ENCODE measurements at regions not wholly inside any gene's neighbourhood (a gene's known extent, or its start where the extent isn't known, plus 50 kb on each side); places are given as distances from the start of the nearest gene placed in this dataset.

- H3K4me2 ChIP-seq = no peak overlapping the region
- H3K36me3 ChIP-seq (replicated peaks; ENCODE audit: insufficient read depth, low read depth) = no peaks in the 10 kb centered on the region
- peak; percentile 59 for DNase-seq (ENCODE audit: low spot score)
- H3K9me2 ChIP-seq (replicated peaks; ENCODE audit: insufficient read depth) = no peaks in the 10 kb centered on the region
- no peak for TF ChIP-seq EZH2 (IDR thresholded peaks at IDR 0.05; ENCODE audit: borderline replicate concordance)
- no peaks in the 10 kb centered on the region for H4K20me1 ChIP-seq (ENCODE audit: insufficient read depth, poor library complexity, severe bottlenecking)
- peaks cover 7% of the 10 kb centered on the region for H3K27me3 ChIP-seq
- no peaks in the 10 kb centered on the region for H3K79me2 ChIP-seq
- no peak overlapping the region for H2AFZ ChIP-seq
- H3K9me3 ChIP-seq (ENCODE audit: low read depth) = no peaks in the 10 kb centered on the region
- peak overlapping the region; percentile 51 for H3K27ac ChIP-seq
- WGBS (ENCODE audit: low lambda C conversion rate, missing lambda C conversion rate) = 32% methylated on average over 2 of the region's 2 CpGs
- no peak overlapping the region for H3K4me3 ChIP-seq
- H3K4me1 ChIP-seq (ENCODE audit: insufficient read depth) = no peaks in the 10 kb centered on the region
Measured at GRCh38 chr16:87000001-87000400, 317.2 kb downstream of the C16orf95 start.

- no peaks in the 10 kb centered on the region for H3K27me3 ChIP-seq
- H3K79me2 ChIP-seq = no peaks in the 10 kb centered on the region
- H3K4me2 ChIP-seq = no peak overlapping the region
- no peaks in the 10 kb centered on the region for H3K36me3 ChIP-seq (replicated peaks; ENCODE audit: insufficient read depth, low read depth)
- H4K20me1 ChIP-seq (ENCODE audit: insufficient read depth, poor library complexity, severe bottlenecking) = no peaks in the 10 kb centered on the region
- TF ChIP-seq EZH2 (IDR thresholded peaks at IDR 0.05; ENCODE audit: borderline replicate concordance) (no peak), EZH2phosphoT487 (IDR thresholded peaks at IDR 0.05; ENCODE audit: low read depth, severe bottlenecking, unreplicated experiment) (no peak), CTCF (IDR thresholded peaks at IDR 0.05; ENCODE audit: poor library complexity) (no peak)
- no peak for DNase-seq (ENCODE audit: low spot score)
- no peaks in the 10 kb centered on the region for H3K9me3 ChIP-seq (ENCODE audit: low read depth)
- no peaks in the 10 kb centered on the region for H3K4me1 ChIP-seq (ENCODE audit: insufficient read depth)
- no peak overlapping the region for H2AFZ ChIP-seq
- H3K4me3 ChIP-seq = no peak overlapping the region
- H3K9me2 ChIP-seq (replicated peaks; ENCODE audit: insufficient read depth) = no peaks in the 10 kb centered on the region
- no peak overlapping the region for H3K27ac ChIP-seq
Measured at GRCh38 chr16:87002717-87003413, 314.3 kb downstream of the C16orf95 start.

GRCh38 chr16:87003414-87003755 lies 313.8 kb downstream of the C16orf95 start:
- Histone ChIP-seq H3K27ac (no peak overlapping the region), H3K79me2 (no peaks in the 10 kb centered on the region), H3K4me3 (no peak overlapping the region), H3K9me3 (ENCODE audit: low read depth) (no peaks in the 10 kb centered on the region), H3K27me3 (no peaks in the 10 kb centered on the region), H3K4me2 (no peak overlapping the region), H3K4me1 (ENCODE audit: insufficient read depth) (no peaks in the 10 kb centered on the region), H3K9me2 (replicated peaks; ENCODE audit: insufficient read depth) (no peaks in the 10 kb centered on the region), H2AFZ (no peak overlapping the region), H4K20me1 (ENCODE audit: insufficient read depth, poor library complexity, severe bottlenecking) (no peaks in the 10 kb centered on the region), H3K36me3 (replicated peaks; ENCODE audit: insufficient read depth, low read depth) (no peaks in the 10 kb centered on the region)
- WGBS (ENCODE audit: low lambda C conversion rate, missing lambda C conversion rate) = 62% methylated on average over 2 of the region's 2 CpGs
- TF ChIP-seq EZH2 (IDR thresholded peaks at IDR 0.05; ENCODE audit: borderline replicate concordance) = no peak
- no peak for TF ChIP-seq EZH2phosphoT487 (IDR thresholded peaks at IDR 0.05; ENCODE audit: low read depth, severe bottlenecking, unreplicated experiment)
- no peak for TF ChIP-seq CTCF (IDR thresholded peaks at IDR 0.05; ENCODE audit: poor library complexity)
- no peak for DNase-seq (ENCODE audit: low spot score)

GRCh38 chr16:87006021-87006420 lies 311.2 kb downstream of the C16orf95 start:
- Histone ChIP-seq H2AFZ (no peak overlapping the region), H3K4me1 (ENCODE audit: insufficient read depth) (no peaks in the 10 kb centered on the region), H3K27me3 (no peaks in the 10 kb centered on the region), H3K79me2 (no peaks in the 10 kb centered on the region), H3K27ac (no peak overlapping the region), H3K9me2 (replicated peaks; ENCODE audit: insufficient read depth) (no peaks in the 10 kb centered on the region), H3K36me3 (replicated peaks; ENCODE audit: insufficient read depth, low read depth) (no peaks in the 10 kb centered on the region), H3K9me3 (ENCODE audit: low read depth) (no peaks in the 10 kb centered on the region), H4K20me1 (ENCODE audit: insufficient read depth, poor library complexity, severe bottlenecking) (no peaks in the 10 kb centered on the region), H3K4me2 (no peak overlapping the region), H3K4me3 (no peak overlapping the region)
- WGBS (ENCODE audit: low lambda C conversion rate, missing lambda C conversion rate) = 89% methylated on average over 5 of the region's 6 CpGs
- TF ChIP-seq EZH2phosphoT487 (IDR thresholded peaks at IDR 0.05; ENCODE audit: low read depth, severe bottlenecking, unreplicated experiment) (no peak), CTCF (IDR thresholded peaks at IDR 0.05; ENCODE audit: poor library complexity) (no peak), EZH2 (IDR thresholded peaks at IDR 0.05; ENCODE audit: borderline replicate concordance) (no peak)
- DNase-seq (ENCODE audit: low spot score) = no peak

Measured in hepatocyte (in vitro differentiated cells).